ENCODE measurements at regions not wholly inside any gene's neighbourhood (a gene's known extent, or its start where the extent isn't known, plus 50 kb on each side); places are given as distances from the start of the nearest gene placed in this dataset.

- DNase-seq (no peak), ATAC-seq (ENCODE audit: insufficient read depth, low read depth) (no peak)
- no peaks in the 10 kb centered on the region for H3K36me3 ChIP-seq (ENCODE audit: insufficient read depth, low read length)
- H2AFZ ChIP-seq (ENCODE audit: low read depth, low read length): no peak overlapping the region
- no peak overlapping the region for H3K4me3 ChIP-seq (ENCODE audit: low read depth in 1 of 2, low read length in 2 of 2)
- H3K4me1 ChIP-seq (ENCODE audit: insufficient read depth, low read length): no peaks in the 10 kb centered on the region
- no peaks in the 10 kb centered on the region for H3K27me3 ChIP-seq (ENCODE audit: insufficient read depth, low read length, poor library complexity)
- TF ChIP-seq EZH2 (IDR thresholded peaks at IDR 0.05; ENCODE audit: borderline replicate concordance, low read depth, low read length, severe bottlenecking): no peak
- TF ChIP-seq CTCF (IDR thresholded peaks at IDR 0.05; ENCODE audit: borderline replicate concordance, extremely low read depth, low read length, poor library complexity, severe bottlenecking): no peak
- no peak overlapping the region for H3K4me2 ChIP-seq (ENCODE audit: insufficient read depth, low read length)
- H3K79me2 ChIP-seq (ENCODE audit: insufficient read depth, low read length): no peaks in the 10 kb centered on the region
- no peaks in the 10 kb centered on the region for H3K9me3 ChIP-seq (ENCODE audit: insufficient read depth, low read length, severe bottlenecking)
- no peaks in the 10 kb centered on the region for H4K20me1 ChIP-seq (ENCODE audit: insufficient read depth, low read length)
- no peak overlapping the region for H3K27ac ChIP-seq (ENCODE audit: low read length)
- no peak overlapping the region for H3K9ac ChIP-seq (ENCODE audit: low read depth, low read length)
These were observed 50.7 kb upstream of the DIAPH3 start for GRCh38 chr13:60214213-60215055.

GRCh38 chr13:60220072-60220471, 56.3 kb upstream of the DIAPH3 start:
- Histone ChIP-seq H3K4me3 (ENCODE audit: low read depth in 1 of 2, low read length in 2 of 2) (no peak overlapping the region), H3K4me2 (ENCODE audit: insufficient read depth, low read length) (no peak overlapping the region), H3K4me1 (ENCODE audit: insufficient read depth, low read length) (no peaks in the 10 kb centered on the region), H3K79me2 (ENCODE audit: insufficient read depth, low read length) (no peaks in the 10 kb centered on the region), H3K27me3 (ENCODE audit: insufficient read depth, low read length, poor library complexity) (no peaks in the 10 kb centered on the region), H2AFZ (ENCODE audit: low read depth, low read length) (no peak overlapping the region), H3K9ac (ENCODE audit: low read depth, low read length) (no peak overlapping the region), H4K20me1 (ENCODE audit: insufficient read depth, low read length) (no peaks in the 10 kb centered on the region), H3K9me3 (ENCODE audit: insufficient read depth, low read length, severe bottlenecking) (no peaks in the 10 kb centered on the region), H3K27ac (ENCODE audit: low read length) (no peak overlapping the region), H3K36me3 (ENCODE audit: insufficient read depth, low read length) (no peaks in the 10 kb centered on the region)
- no peak for TF ChIP-seq EZH2 (IDR thresholded peaks at IDR 0.05; ENCODE audit: borderline replicate concordance, low read depth, low read length, severe bottlenecking)
- no peak for TF ChIP-seq CTCF (IDR thresholded peaks at IDR 0.05; ENCODE audit: borderline replicate concordance, extremely low read depth, low read length, poor library complexity, severe bottlenecking)
- ATAC-seq (ENCODE audit: insufficient read depth, low read depth) (no peak), DNase-seq (no peak)

GRCh38 chr13:60221581-60221980, 57.9 kb upstream of the DIAPH3 start:
- DNase-seq (no peak), ATAC-seq (ENCODE audit: insufficient read depth, low read depth) (no peak)
- Histone ChIP-seq H2AFZ (ENCODE audit: low read depth, low read length) (no peak overlapping the region), H3K36me3 (ENCODE audit: insufficient read depth, low read length) (no peaks in the 10 kb centered on the region), H3K79me2 (ENCODE audit: insufficient read depth, low read length) (no peaks in the 10 kb centered on the region), H3K4me2 (ENCODE audit: insufficient read depth, low read length) (no peak overlapping the region), H3K27ac (ENCODE audit: low read length) (no peak overlapping the region), H3K27me3 (ENCODE audit: insufficient read depth, low read length, poor library complexity) (no peaks in the 10 kb centered on the region), H4K20me1 (ENCODE audit: insufficient read depth, low read length) (no peaks in the 10 kb centered on the region), H3K4me3 (ENCODE audit: low read depth in 1 of 2, low read length in 2 of 2) (no peak overlapping the region), H3K9me3 (ENCODE audit: insufficient read depth, low read length, severe bottlenecking) (no peaks in the 10 kb centered on the region), H3K9ac (ENCODE audit: low read depth, low read length) (no peak overlapping the region), H3K4me1 (ENCODE audit: insufficient read depth, low read length) (no peaks in the 10 kb centered on the region)
- TF ChIP-seq CTCF (IDR thresholded peaks at IDR 0.05; ENCODE audit: borderline replicate concordance, extremely low read depth, low read length, poor library complexity, severe bottlenecking) (no peak), EZH2 (IDR thresholded peaks at IDR 0.05; ENCODE audit: borderline replicate concordance, low read depth, low read length, severe bottlenecking) (no peak)

Measured in DND-41 (cell line).